ENCODE measurements at regions not wholly inside any gene's neighbourhood (a gene's known extent, or its start where the extent isn't known, plus 50 kb on each side); places are given as distances from the start of the nearest gene placed in this dataset.

- TF ChIP-seq, protein P1, sequence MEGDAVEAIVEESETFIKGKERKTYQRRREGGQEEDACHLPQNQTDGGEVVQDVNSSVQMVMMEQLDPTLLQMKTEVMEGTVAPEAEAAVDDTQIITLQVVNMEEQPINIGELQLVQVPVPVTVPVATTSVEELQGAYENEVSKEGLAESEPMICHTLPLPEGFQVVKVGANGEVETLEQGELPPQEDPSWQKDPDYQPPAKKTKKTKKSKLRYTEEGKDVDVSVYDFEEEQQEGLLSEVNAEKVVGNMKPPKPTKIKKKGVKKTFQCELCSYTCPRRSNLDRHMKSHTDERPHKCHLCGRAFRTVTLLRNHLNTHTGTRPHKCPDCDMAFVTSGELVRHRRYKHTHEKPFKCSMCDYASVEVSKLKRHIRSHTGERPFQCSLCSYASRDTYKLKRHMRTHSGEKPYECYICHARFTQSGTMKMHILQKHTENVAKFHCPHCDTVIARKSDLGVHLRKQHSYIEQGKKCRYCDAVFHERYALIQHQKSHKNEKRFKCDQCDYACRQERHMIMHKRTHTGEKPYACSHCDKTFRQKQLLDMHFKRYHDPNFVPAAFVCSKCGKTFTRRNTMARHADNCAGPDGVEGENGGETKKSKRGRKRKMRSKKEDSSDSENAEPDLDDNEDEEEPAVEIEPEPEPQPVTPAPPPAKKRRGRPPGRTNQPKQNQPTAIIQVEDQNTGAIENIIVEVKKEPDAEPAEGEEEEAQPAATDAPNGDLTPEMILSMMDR (conservative IDR thresholded peaks at IDR 0.05 in 1 of 2, IDR thresholded peaks at IDR 0.05 in 1 of 2; ENCODE audit: extremely low read depth in 1 of 2, insufficient read depth in 1 of 2, low read depth in 1 of 2, low read length in 2 of 2): no peak
- no peak for TF ChIP-seq EZH2 (IDR thresholded peaks at IDR 0.05; ENCODE audit: borderline replicate concordance, low read length)
These were observed 81.1 kb upstream of the ADAMTS19 start for GRCh38 chr5:129378961-129379360.
